ENCODE measurements at regions not wholly inside any gene's neighbourhood (a gene's known extent, or its start where the extent isn't known, plus 50 kb on each side); places are given as distances from the start of the nearest gene placed in this dataset.

GRCh38 chr5:82359272-82359671 is 81.1 kb upstream of the RPS23 start:
- Histone ChIP-seq H3K79me2 (ENCODE audit: insufficient read depth, low read length) (no peaks in the 10 kb centered on the region), H3K4me3 (ENCODE audit: low read length, poor library complexity, severe bottlenecking) (no peak overlapping the region), H3F3A (ENCODE audit: low read depth) (no peaks in the 10 kb centered on the region), H3K9me3 (ENCODE audit: insufficient read depth, low read depth, low read length) (no peaks in the 10 kb centered on the region), H3K9ac (ENCODE audit: low read depth, low read length, poor library complexity, severe bottlenecking) (no peak overlapping the region), H3K4me2 (ENCODE audit: low read depth, low read length, poor library complexity, severe bottlenecking) (no peak overlapping the region), H4K20me1 (ENCODE audit: insufficient read depth, low read length, poor library complexity, severe bottlenecking) (no peaks in the 10 kb centered on the region), H2AFZ (ENCODE audit: low read length) (no peak overlapping the region), H3K27me3 (ENCODE audit: insufficient read depth, low read length, poor library complexity, severe bottlenecking) (no peaks in the 10 kb centered on the region), H3K9me2 (replicated peaks; ENCODE audit: low read depth, low read length) (no peaks in the 10 kb centered on the region), H3K36me3 (ENCODE audit: insufficient read depth, low read length) (no peaks in the 10 kb centered on the region), H3K4me1 (ENCODE audit: insufficient read depth, low read length, poor library complexity, severe bottlenecking) (peaks cover 27% of the 10 kb centered on the region)
- no peak for TF ChIP-seq EZH2phosphoT487 (IDR thresholded peaks at IDR 0.05; ENCODE audit: borderline replicate concordance)
- TF ChIP-seq, protein P1, sequence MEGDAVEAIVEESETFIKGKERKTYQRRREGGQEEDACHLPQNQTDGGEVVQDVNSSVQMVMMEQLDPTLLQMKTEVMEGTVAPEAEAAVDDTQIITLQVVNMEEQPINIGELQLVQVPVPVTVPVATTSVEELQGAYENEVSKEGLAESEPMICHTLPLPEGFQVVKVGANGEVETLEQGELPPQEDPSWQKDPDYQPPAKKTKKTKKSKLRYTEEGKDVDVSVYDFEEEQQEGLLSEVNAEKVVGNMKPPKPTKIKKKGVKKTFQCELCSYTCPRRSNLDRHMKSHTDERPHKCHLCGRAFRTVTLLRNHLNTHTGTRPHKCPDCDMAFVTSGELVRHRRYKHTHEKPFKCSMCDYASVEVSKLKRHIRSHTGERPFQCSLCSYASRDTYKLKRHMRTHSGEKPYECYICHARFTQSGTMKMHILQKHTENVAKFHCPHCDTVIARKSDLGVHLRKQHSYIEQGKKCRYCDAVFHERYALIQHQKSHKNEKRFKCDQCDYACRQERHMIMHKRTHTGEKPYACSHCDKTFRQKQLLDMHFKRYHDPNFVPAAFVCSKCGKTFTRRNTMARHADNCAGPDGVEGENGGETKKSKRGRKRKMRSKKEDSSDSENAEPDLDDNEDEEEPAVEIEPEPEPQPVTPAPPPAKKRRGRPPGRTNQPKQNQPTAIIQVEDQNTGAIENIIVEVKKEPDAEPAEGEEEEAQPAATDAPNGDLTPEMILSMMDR (conservative IDR thresholded peaks at IDR 0.05; ENCODE audit: low read length), result no peak

- no peak overlapping the region for H3K4me3 ChIP-seq (ENCODE audit: low read length, poor library complexity, severe bottlenecking)
- H3F3A ChIP-seq (ENCODE audit: low read depth), result no peaks in the 10 kb centered on the region
- H3K9me2 ChIP-seq (replicated peaks; ENCODE audit: low read depth, low read length), result no peaks in the 10 kb centered on the region
- H4K20me1 ChIP-seq (ENCODE audit: insufficient read depth, low read length, poor library complexity, severe bottlenecking), result no peaks in the 10 kb centered on the region
- no peaks in the 10 kb centered on the region for H3K27me3 ChIP-seq (ENCODE audit: insufficient read depth, low read length, poor library complexity, severe bottlenecking)
- H3K4me1 ChIP-seq (ENCODE audit: insufficient read depth, low read length, poor library complexity, severe bottlenecking), result peaks cover 27% of the 10 kb centered on the region
- no peaks in the 10 kb centered on the region for H3K36me3 ChIP-seq (ENCODE audit: insufficient read depth, low read length)
- TF ChIP-seq, protein P1 (conservative IDR thresholded peaks at IDR 0.05; ENCODE audit: low read length), result no peak
- TF ChIP-seq EZH2phosphoT487 (IDR thresholded peaks at IDR 0.05; ENCODE audit: borderline replicate concordance), result no peak
- no peak overlapping the region for H3K9ac ChIP-seq (ENCODE audit: low read depth, low read length, poor library complexity, severe bottlenecking)
- no peak overlapping the region for H2AFZ ChIP-seq (ENCODE audit: low read length)
- no peak overlapping the region for H3K4me2 ChIP-seq (ENCODE audit: low read depth, low read length, poor library complexity, severe bottlenecking)
- H3K79me2 ChIP-seq (ENCODE audit: insufficient read depth, low read length), result no peaks in the 10 kb centered on the region
- H3K9me3 ChIP-seq (ENCODE audit: insufficient read depth, low read depth, low read length), result no peaks in the 10 kb centered on the region
Observed at GRCh38 chr5:82358457-82358856, 80.3 kb upstream of the RPS23 start.

DNA sequence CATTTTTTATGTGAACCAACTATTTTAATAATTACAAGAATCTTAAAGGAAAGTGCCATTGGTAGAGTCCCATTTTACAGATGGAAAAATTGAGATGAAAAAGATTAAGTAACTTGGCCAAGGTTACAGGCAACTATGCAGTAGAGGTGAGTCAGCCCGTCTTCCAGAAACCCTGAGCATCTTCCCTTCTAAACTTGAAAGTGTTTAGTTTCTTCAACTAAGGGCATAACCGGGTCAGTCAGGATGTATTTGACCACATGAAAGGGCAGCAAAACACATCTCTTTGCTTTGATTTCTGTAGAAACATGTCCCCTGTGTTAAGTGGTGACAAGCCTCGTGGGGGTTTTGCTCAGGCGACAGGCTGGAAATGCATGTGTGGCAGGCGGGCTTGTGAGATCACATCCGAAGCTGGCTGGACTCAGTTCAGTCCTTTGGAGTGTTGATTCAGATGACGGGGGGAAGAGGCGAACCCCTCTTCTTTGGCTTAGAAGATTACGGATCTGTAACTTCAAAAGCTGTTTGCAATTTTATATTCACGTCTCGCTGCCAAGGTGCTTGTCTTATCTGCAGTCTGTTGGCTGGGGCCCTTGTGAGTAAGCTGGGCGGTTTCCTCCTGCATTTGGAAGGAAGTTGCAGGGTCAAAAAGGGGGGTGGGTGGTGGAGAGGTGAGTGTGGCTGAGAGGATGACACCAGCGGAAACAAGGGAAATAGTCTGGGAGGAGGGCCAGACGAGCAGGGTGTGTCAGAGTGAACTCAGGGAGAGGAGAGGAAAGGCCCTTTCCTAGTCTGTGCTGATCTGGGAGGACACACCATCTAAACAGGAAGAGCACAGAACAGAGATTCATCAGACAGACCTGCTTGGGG is 78.9 kb upstream of the RPS23 start:
- no peaks in the 10 kb centered on the region for H3F3A ChIP-seq (ENCODE audit: low read depth)
- no peak overlapping the region for H3K9ac ChIP-seq (ENCODE audit: low read depth, low read length, poor library complexity, severe bottlenecking)
- peak overlapping the region; percentile 14; the same call in 1 of the 2 replicates for H2AFZ ChIP-seq (ENCODE audit: low read length)
- no peaks in the 10 kb centered on the region for H4K20me1 ChIP-seq (ENCODE audit: insufficient read depth, low read length, poor library complexity, severe bottlenecking)
- no peaks in the 10 kb centered on the region for H3K27me3 ChIP-seq (ENCODE audit: insufficient read depth, low read length, poor library complexity, severe bottlenecking)
- no peaks in the 10 kb centered on the region for H3K9me3 ChIP-seq (ENCODE audit: insufficient read depth, low read depth, low read length)
- peak overlapping the region; percentile 62 for H3K4me2 ChIP-seq (ENCODE audit: low read depth, low read length, poor library complexity, severe bottlenecking)
- peak overlapping the region; percentile 55 for H3K4me3 ChIP-seq (ENCODE audit: low read length, poor library complexity, severe bottlenecking)
- H3K36me3 ChIP-seq (ENCODE audit: insufficient read depth, low read length), result no peaks in the 10 kb centered on the region
- TF ChIP-seq, protein P1 (conservative IDR thresholded peaks at IDR 0.05; ENCODE audit: low read length), result no peak
- TF ChIP-seq EZH2phosphoT487 (IDR thresholded peaks at IDR 0.05; ENCODE audit: borderline replicate concordance), result no peak
- peaks cover 34% of the 10 kb centered on the region for H3K4me1 ChIP-seq (ENCODE audit: insufficient read depth, low read length, poor library complexity, severe bottlenecking)
- H3K79me2 ChIP-seq (ENCODE audit: insufficient read depth, low read length), result no peaks in the 10 kb centered on the region
- no peaks in the 10 kb centered on the region for H3K9me2 ChIP-seq (replicated peaks; ENCODE audit: low read depth, low read length)

Measured in Loucy (cell line).